HL-60 (cell line): ENCODE measurements at regions not wholly inside any gene's neighbourhood (a gene's known extent, or its start where the extent isn't known, plus 50 kb on each side); places are given as distances from the start of the nearest gene placed in this dataset.

Source experiments
- CTCF ChIP-seq: IDR thresholded peaks from one replicate; pipeline ENCODE4 v1.5.1; 2011; ENCODE audit warnings: low read length, control low read depth, inconsistent platforms; ENCODE audit not compliant: insufficient read depth
- GABPA ChIP-seq: IDR thresholded peaks from 2 replicates; pipeline ENCODE4 v1.6.1; 2012; ENCODE audit warnings: low read depth
- POLR2AphosphoS5 ChIP-seq: IDR thresholded peaks from 2 replicates; pipeline ENCODE4 v1.6.1; 2012; ENCODE audit warnings: low read depth
- REST ChIP-seq: IDR thresholded peaks from 2 replicates; pipeline ENCODE4 v1.6.1; 2012; ENCODE audit warnings: low read depth; ENCODE audit not compliant: insufficient replicate concordance
- SPI1 ChIP-seq: IDR thresholded peaks from 2 replicates; pipeline ENCODE4 v1.6.1; 2012; ENCODE audit warnings: low read depth, mild to moderate bottlenecking, borderline replicate concordance

GRCh38 chr5:127210042-127210441 is 80.6 kb upstream of the MEGF10 start:
- no peak for TF ChIP-seq CTCF
- no peak for TF ChIP-seq POLR2AphosphoS5
- TF ChIP-seq SPI1, result no peak
- TF ChIP-seq REST, result no peak
- TF ChIP-seq GABPA, result no peak
